ENCODE measurements at regions not wholly inside any gene's neighbourhood (a gene's known extent, or its start where the extent isn't known, plus 50 kb on each side); places are given as distances from the start of the nearest gene placed in this dataset.

GRCh38 chr11:41866525-41866924, 407.1 kb upstream of the LRRC4C start:
- TF ChIP-seq SUZ12 (IDR thresholded peaks at IDR 0.05; ENCODE audit: extremely low read depth, insufficient read depth, insufficient read length) (no peak), YY1 (IDR thresholded peaks at IDR 0.05; ENCODE audit: insufficient read depth, insufficient read length) (no peak), ZNF274 (IDR thresholded peaks at IDR 0.05; ENCODE audit: low read depth, low read length) (no peak)

All from NT2/D1 (cell line).